GM23248 (cell line): ENCODE measurements at regions not wholly inside any gene's neighbourhood (a gene's known extent, or its start where the extent isn't known, plus 50 kb on each side); places are given as distances from the start of the nearest gene placed in this dataset.

ENCODE experiments used
- EZH2 ChIP-seq: fragments of 200-600 bp; sonication (generic); IDR thresholded peaks from 2 replicates; pipeline ENCODE4 v1.6.1; 2018; ENCODE audit warnings: antibody characterized with exemption, mild to moderate bottlenecking; ENCODE audit not compliant: insufficient read depth, poor library complexity, severe bottlenecking
- EZH2phosphoT487 ChIP-seq: fragments of 200-600 bp; sonication (generic); IDR thresholded peaks from 2 replicates; pipeline ENCODE4 v1.6.1; 2018; ENCODE audit warnings: antibody characterized with exemption, moderate library complexity, mild to moderate bottlenecking, low read depth; ENCODE audit not compliant: insufficient read depth

DNA sequence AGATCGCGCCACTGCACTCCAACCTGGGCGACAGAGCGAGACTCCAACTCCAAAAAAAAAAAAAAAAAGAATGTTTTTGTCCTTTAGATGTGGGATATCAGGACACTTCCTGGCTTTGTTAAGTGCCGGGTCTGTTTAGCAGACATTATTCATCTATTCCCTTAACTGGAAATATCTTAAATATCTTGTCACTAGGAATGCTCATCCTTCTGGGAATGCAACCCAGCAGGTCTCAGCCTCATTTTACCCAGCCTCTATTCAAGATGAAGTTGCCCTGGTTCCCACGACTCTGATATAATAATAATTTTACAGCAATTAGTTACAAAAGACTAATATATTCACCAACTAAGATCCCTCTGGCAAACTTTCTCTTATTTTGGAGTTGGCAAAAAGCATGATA, 260.9 kb upstream of the SLITRK3 start:
- TF ChIP-seq EZH2phosphoT487: no peak
- TF ChIP-seq EZH2: no peak
